NT2/D1 (cell line): ENCODE measurements at regions not wholly inside any gene's neighbourhood (a gene's known extent, or its start where the extent isn't known, plus 50 kb on each side); places are given as distances from the start of the nearest gene placed in this dataset.

Experiments used
- DNase-seq: peaks from one replicate; pipeline ENCODE4 v3.0.0-alpha.2; 2011; ENCODE audit warnings: low read depth, low spot score
- H3K27me3 ChIP-seq: 2 replicates; pipeline ENCODE4 v1.6.0; 2011; ENCODE audit warnings: mild to moderate bottlenecking; ENCODE audit not compliant: insufficient read length, insufficient read depth
- H3K36me3 ChIP-seq: 2 replicates; pipeline ENCODE4 v1.6.1; 2011; ENCODE audit warnings: mild to moderate bottlenecking, low read length, mixed read lengths; ENCODE audit not compliant: insufficient read depth, insufficient read length
- H3K4me1 ChIP-seq: 2 replicates; pipeline ENCODE4 v1.5.1; 2011; ENCODE audit not compliant: insufficient read depth, insufficient read length
- H3K4me3 ChIP-seq: 2 replicates; pipeline ENCODE4 v1.5.1; 2011; ENCODE audit warnings: low read depth; ENCODE audit not compliant: insufficient read length
- H3K9ac ChIP-seq: 2 replicates; pipeline ENCODE4 v1.6.0; 2011; ENCODE audit warnings: low read depth; ENCODE audit not compliant: insufficient read length
- H3K9me3 ChIP-seq: 2 replicates; pipeline ENCODE4 v1.5.1; 2011; ENCODE audit warnings: mild to moderate bottlenecking, low read length; ENCODE audit not compliant: insufficient read depth
- SUZ12 ChIP-seq: IDR thresholded peaks from 2 replicates; pipeline ENCODE4 v1.6.1; 2011; ENCODE audit not compliant: insufficient read length, insufficient read depth; ENCODE audit errors: extremely low read depth
- YY1 ChIP-seq: IDR thresholded peaks from 2 replicates; pipeline ENCODE4 v1.6.1; 2011; ENCODE audit not compliant: insufficient read length, insufficient read depth
- ZNF274 ChIP-seq: IDR thresholded peaks from 2 replicates; pipeline ENCODE4 v1.6.1; 2011; ENCODE audit warnings: mild to moderate bottlenecking, low read depth, low read length

GRCh38 chr2:138279871-138280270, 221.7 kb upstream of the SPOPL start:
- Histone ChIP-seq H3K27me3 (no peaks in the 10 kb centered on the region), H3K9ac (no peak overlapping the region), H3K4me1 (peaks cover 3% of the 10 kb centered on the region), H3K4me3 (no peak overlapping the region), H3K36me3 (no peaks in the 10 kb centered on the region), H3K9me3 (no peaks in the 10 kb centered on the region)
- TF ChIP-seq SUZ12 (no peak), ZNF274 (no peak), YY1 (no peak)
- DNase-seq: no peak

GRCh38 chr2:138280999-138281695, 220.4 kb upstream of the SPOPL start:
- Histone ChIP-seq H3K9me3 (peaks cover 7% of the 10 kb centered on the region; the same call in 1 of the 2 replicates), H3K27me3 (no peaks in the 10 kb centered on the region), H3K9ac (no peak overlapping the region), H3K4me1 (no peaks in the 10 kb centered on the region), H3K36me3 (no peaks in the 10 kb centered on the region), H3K4me3 (no peak overlapping the region)
- TF ChIP-seq ZNF274: no peak
- no peak for TF ChIP-seq SUZ12
- TF ChIP-seq YY1: no peak
- no peak for DNase-seq

GRCh38 chr2:138282014-138282672, 219.4 kb upstream of the SPOPL start:
- Histone ChIP-seq H3K4me1 (no peaks in the 10 kb centered on the region), H3K4me3 (no peak overlapping the region), H3K27me3 (no peaks in the 10 kb centered on the region), H3K36me3 (no peaks in the 10 kb centered on the region), H3K9ac (no peak overlapping the region), H3K9me3 (peaks cover 7% of the 10 kb centered on the region; the same call in 1 of the 2 replicates)
- no peak for DNase-seq
- TF ChIP-seq ZNF274: no peak
- TF ChIP-seq YY1: no peak
- no peak for TF ChIP-seq SUZ12

- Histone ChIP-seq H3K4me3 (no peak overlapping the region), H3K27me3 (no peaks in the 10 kb centered on the region), H3K36me3 (no peaks in the 10 kb centered on the region), H3K9me3 (no peaks in the 10 kb centered on the region), H3K4me1 (no peaks in the 10 kb centered on the region), H3K9ac (no peak overlapping the region)
- DNase-seq: no peak
- TF ChIP-seq SUZ12: no peak
- TF ChIP-seq YY1: no peak
- no peak for TF ChIP-seq ZNF274
Observed at GRCh38 chr2:138291805-138292204, 209.8 kb upstream of the SPOPL start.

- no peak overlapping the region for H3K4me3 ChIP-seq
- no peaks in the 10 kb centered on the region for H3K4me1 ChIP-seq
- H3K36me3 ChIP-seq: no peaks in the 10 kb centered on the region
- no peaks in the 10 kb centered on the region for H3K9me3 ChIP-seq
- TF ChIP-seq SUZ12 (no peak), ZNF274 (no peak), YY1 (no peak)
- H3K27me3 ChIP-seq: no peaks in the 10 kb centered on the region
- no peak overlapping the region for H3K9ac ChIP-seq
- no peak for DNase-seq
Observed at GRCh38 chr2:138293045-138293444, 208.5 kb upstream of the SPOPL start.

- Histone ChIP-seq H3K27me3 (no peaks in the 10 kb centered on the region), H3K4me3 (no peak overlapping the region), H3K4me1 (no peaks in the 10 kb centered on the region), H3K9ac (no peak overlapping the region), H3K36me3 (no peaks in the 10 kb centered on the region), H3K9me3 (no peaks in the 10 kb centered on the region)
- no peak for DNase-seq
- TF ChIP-seq YY1 (no peak), SUZ12 (no peak)
Observed at GRCh38 chr2:138293549-138293948, 208.0 kb upstream of the SPOPL start.

- H3K4me3 ChIP-seq: no peak overlapping the region
- no peaks in the 10 kb centered on the region for H3K4me1 ChIP-seq
- no peaks in the 10 kb centered on the region for H3K36me3 ChIP-seq
- TF ChIP-seq SUZ12 (no peak), ZNF274 (no peak), YY1 (no peak)
- no peak overlapping the region for H3K9ac ChIP-seq
- H3K27me3 ChIP-seq: no peaks in the 10 kb centered on the region
- no peaks in the 10 kb centered on the region for H3K9me3 ChIP-seq
- DNase-seq: no peak
Observed at GRCh38 chr2:138294451-138294850, 207.1 kb upstream of the SPOPL start.

- Histone ChIP-seq H3K36me3 (no peaks in the 10 kb centered on the region), H3K4me1 (no peaks in the 10 kb centered on the region), H3K9me3 (no peaks in the 10 kb centered on the region), H3K9ac (no peak overlapping the region), H3K4me3 (no peak overlapping the region), H3K27me3 (no peaks in the 10 kb centered on the region)
- DNase-seq: no peak
- TF ChIP-seq ZNF274 (no peak), YY1 (no peak), SUZ12 (no peak)
Observed at GRCh38 chr2:138296365-138296764, 205.2 kb upstream of the SPOPL start.
